Sigmoid colon (tissue), 6 donors: ENCODE measurements at regions not wholly inside any gene's neighbourhood (a gene's known extent, or its start where the extent isn't known, plus 50 kb on each side); places are given as distances from the start of the nearest gene placed in this dataset.

Experiments
- DNase-seq: peaks from one replicate; pipeline ENCODE4 v3.0.0-alpha.2; 2019
- H3K27ac ChIP-seq, 4 donors: fragments of 200-600 bp; sonication (generic); one replicate each; pipeline ENCODE4 v1.5.1; 2016 to 2019; ENCODE audit warnings: mild to moderate bottlenecking in 1 of 4
- H3K27me3 ChIP-seq, 3 donors: fragments of 200-600 bp; sonication (generic); one replicate each; pipeline ENCODE4 v1.5.1; 2019; ENCODE audit warnings: mild to moderate bottlenecking in 1 of 3
- H3K36me3 ChIP-seq, 4 donors: fragments of 200-600 bp; sonication (generic); one replicate each; pipeline ENCODE4 v1.5.1; 2016 to 2019
- H3K4me1 ChIP-seq, 4 donors: fragments of 200-600 bp; sonication (generic); one replicate each; pipeline ENCODE4 v1.5.1; 2017 to 2019
- H3K4me3 ChIP-seq, 4 donors: fragments of 200-600 bp; sonication (generic); one replicate each; pipeline ENCODE4 v1.5.1; 2017 to 2019; ENCODE audit warnings: mild to moderate bottlenecking in 2 of 4, moderate library complexity in 1 of 4
- H3K9me3 ChIP-seq, 4 donors: fragments of 200-600 bp in 3 of 4; sonication (generic) in 3 of 4; one replicate each; pipeline versions ENCODE4 v1.5.1 to v1.6.1; 2013 to 2019
- CTCF ChIP-seq, 4 experiments: fragments of 450-650 bp in 3 of 4; fragments of 200-600 bp in 1 of 4; IDR thresholded peaks; one replicate each; pipeline ENCODE4 v1.5.1; 2016 to 2019; ENCODE audit warnings: antibody characterized with exemption in 4 of 4, mild to moderate bottlenecking in 3 of 4, moderate library complexity in 2 of 4
- EP300 ChIP-seq, 4 donors: sonication (generic); formaldehyde crosslinking; IDR thresholded peaks; one replicate each; pipeline ENCODE4 v1.6.1; 2017; ENCODE audit warnings: antibody characterized with exemption in 4 of 4
- POLR2A ChIP-seq, 2 donors: fragments of 450-650 bp; IDR thresholded peaks; one replicate each; pipeline ENCODE4 v1.6.1; 2016; ENCODE audit warnings: antibody characterized with exemption in 2 of 2, mild to moderate bottlenecking in 2 of 2, moderate library complexity in 2 of 2
- POLR2AphosphoS5 ChIP-seq, 4 donors: sonication (generic); formaldehyde crosslinking; IDR thresholded peaks; one replicate each; pipeline ENCODE4 v1.6.1; 2017; ENCODE audit warnings: antibody characterized with exemption in 4 of 4
- WGBS, 2 donors: extraction: QIAGEN DNeasy Blood & Tissue Kit; methylation state at CpG; one replicate each; pipeline ENCODE4 v1.1.7; 2013; 5-methylcytosine and 5-hydroxymethylcytosine counted together
- intact Hi-C: fragments of 100-400 bp; cut with DNase I; formaldehyde crosslinking; loops from one replicate; pipeline ENCODE4 v1.15.1; 2023
- donor health status: healthy with polysubstance abuse.
- donor health status: healthy.

GRCh38 chr17:51353296-51353695 is 93.0 kb downstream of the UTP18 start:
- intact Hi-C loops: no loop called here
- TF ChIP-seq POLR2AphosphoS5 (IDR thresholded peaks at IDR 0.05) (no peak), CTCF (IDR thresholded peaks at IDR 0.05) (no peak), POLR2A (IDR thresholded peaks at IDR 0.05) (no peak), EP300 (IDR thresholded peaks at IDR 0.05) (no peak)

GRCh38 chr17:51354936-51355335 is 94.6 kb downstream of the UTP18 start:
- intact Hi-C loops: no loop called here
- no peaks in the 10 kb centered on the region for H3K9me3 ChIP-seq
- DNase-seq: no peak
- H3K36me3 ChIP-seq: no peaks in the 10 kb centered on the region
- no peak for TF ChIP-seq POLR2A (IDR thresholded peaks at IDR 0.05)
- no peak for TF ChIP-seq CTCF (IDR thresholded peaks at IDR 0.05)
- no peak for TF ChIP-seq POLR2AphosphoS5 (IDR thresholded peaks at IDR 0.05)
- TF ChIP-seq EP300 (IDR thresholded peaks at IDR 0.05): no peak
- no peak overlapping the region for H3K27ac ChIP-seq
- peaks cover 0 to 5% (median 0%) of the 10 kb centered on the region in 3 donors for H3K27me3 ChIP-seq
- peaks cover 0 to 5% (median 0%) of the 10 kb centered on the region in 4 donors for H3K4me1 ChIP-seq
- 63 to 74% methylated on average over 2 of the region's 2 CpGs for WGBS, 2 donors
- no peak overlapping the region for H3K4me3 ChIP-seq

More at GRCh38 chr17:51353296-51353695, 93.0 kb downstream of the UTP18 start:
- DNase-seq: no peak
- H3K27ac ChIP-seq: no peak overlapping the region
- peaks cover 0 to 5% (median 0%) of the 10 kb centered on the region in 3 donors for H3K27me3 ChIP-seq
- no peak overlapping the region for H3K4me3 ChIP-seq
- no peaks in the 10 kb centered on the region for H3K36me3 ChIP-seq
- 76 to 82% methylated on average over 4 of the region's 4 CpGs for WGBS, 2 donors
- no peaks in the 10 kb centered on the region for H3K9me3 ChIP-seq
- H3K4me1 ChIP-seq: peaks cover 0 to 5% (median 0%) of the 10 kb centered on the region in 4 donors

- Histone ChIP-seq H3K36me3 (no peaks in the 10 kb centered on the region), H3K9me3 (no peaks in the 10 kb centered on the region), H3K4me3 (no peak overlapping the region), H3K4me1 (peaks cover 0 to 5% (median 0%) of the 10 kb centered on the region in 4 donors), H3K27ac (no peak overlapping the region), H3K27me3 (no peaks in the 10 kb centered on the region)
- 66 to 72% methylated on average over 18 of the region's 18 CpGs for WGBS, 2 donors
- no peak for DNase-seq
- intact Hi-C loops: no loop called here
- TF ChIP-seq POLR2A (IDR thresholded peaks at IDR 0.05) (no peak), CTCF (IDR thresholded peaks at IDR 0.05) (no peak), POLR2AphosphoS5 (IDR thresholded peaks at IDR 0.05) (no peak), EP300 (IDR thresholded peaks at IDR 0.05) (no peak)
These were observed 95.4 kb downstream of the UTP18 start for GRCh38 chr17:51355441-51356410.

- Histone ChIP-seq H3K36me3 (no peaks in the 10 kb centered on the region), H3K9me3 (no peaks in the 10 kb centered on the region), H3K27ac (no peak overlapping the region), H3K4me3 (no peak overlapping the region), H3K4me1 (no peaks in the 10 kb centered on the region), H3K27me3 (no peaks in the 10 kb centered on the region)
- intact Hi-C loops: no loop called here
- WGBS, 2 donors: 87 to 89% methylated on average over 4 of the region's 4 CpGs
- DNase-seq: no peak
- TF ChIP-seq EP300 (IDR thresholded peaks at IDR 0.05) (no peak), POLR2AphosphoS5 (IDR thresholded peaks at IDR 0.05) (no peak), POLR2A (IDR thresholded peaks at IDR 0.05) (no peak), CTCF (IDR thresholded peaks at IDR 0.05) (no peak)
These were observed 98.7 kb downstream of the UTP18 start for GRCh38 chr17:51359055-51359454.
